ENCODE measurements at regions not wholly inside any gene's neighbourhood (a gene's known extent, or its start where the extent isn't known, plus 50 kb on each side); places are given as distances from the start of the nearest gene placed in this dataset.

- peaks cover 2 to 3% of the 10 kb centered on the region in 2 experiments; a peak in 1 of 4 replicates for H3K4me1 Mint-ChIP-seq
- Histone ChIP-seq H4K91ac (ENCODE audit: insufficient read length, low read depth, low read length) (no peak overlapping the region), H2BK12ac (ENCODE audit: insufficient read length, low read depth, low read length) (no peak overlapping the region), H4K5ac (ENCODE audit: insufficient read length, low read depth, low read length) (no peak overlapping the region), H3K18ac (ENCODE audit: insufficient read length, low read depth, low read length) (no peak overlapping the region), H3K56ac (ENCODE audit: insufficient read length, low read depth, low read length) (no peak overlapping the region), H2BK120ac (ENCODE audit: low read depth, low read length, poor library complexity, severe bottlenecking) (no peak overlapping the region), H3K27me3 (ENCODE audit: insufficient read depth, low read length) (no peaks in the 10 kb centered on the region), H4K8ac (replicated peaks; ENCODE audit: insufficient read length, low read depth, low read length) (no peak overlapping the region), H3K4ac (ENCODE audit: low read depth, low read length) (no peak overlapping the region), H2BK5ac (ENCODE audit: insufficient read length, low read length) (no peak overlapping the region), H3K27ac (ENCODE audit: insufficient read length, low read depth, low read length) (no peak overlapping the region), H3K79me2 (ENCODE audit: insufficient read depth, low read length) (no peaks in the 10 kb centered on the region), H3K79me1 (ENCODE audit: insufficient read depth, low read depth, low read length, poor library complexity, severe bottlenecking) (no peaks in the 10 kb centered on the region), H2AK5ac (ENCODE audit: insufficient read length, low read length) (no peak overlapping the region), H2BK20ac (ENCODE audit: low read depth, low read length, poor library complexity, severe bottlenecking) (no peak overlapping the region), H3K9me3 (ENCODE audit: control insufficient read depth, low read depth, low read length) (no peaks in the 10 kb centered on the region), H3K9ac (ENCODE audit: extremely low read depth, insufficient read length, low read length) (no peak overlapping the region), H2BK15ac (ENCODE audit: low read depth, low read length) (no peak overlapping the region), H3K4me1 (ENCODE audit: insufficient read depth, low read length) (no peaks in the 10 kb centered on the region), H2AFZ (ENCODE audit: low read length) (no peak overlapping the region), H3T11ph (ENCODE audit: low read length) (no peak overlapping the region), H3K23me2 (ENCODE audit: insufficient read length, low read depth, low read length, poor library complexity, severe bottlenecking) (no peaks in the 10 kb centered on the region), H3K14ac (ENCODE audit: insufficient read depth, low read length) (no peak overlapping the region), H3K23ac (ENCODE audit: insufficient read length, low read depth, low read length) (no peak overlapping the region), H3K4me2 (ENCODE audit: insufficient read depth, insufficient read length, low read length) (no peak overlapping the region), H4K20me1 (ENCODE audit: control insufficient read depth, insufficient read depth, insufficient read length) (no peaks in the 10 kb centered on the region)
- no peaks in the 10 kb centered on the region for H3K36me3 Mint-ChIP-seq (ENCODE audit: insufficient read depth in 1 of 3, low read depth in 3 of 3)
- TF ChIP-seq, protein P1, sequence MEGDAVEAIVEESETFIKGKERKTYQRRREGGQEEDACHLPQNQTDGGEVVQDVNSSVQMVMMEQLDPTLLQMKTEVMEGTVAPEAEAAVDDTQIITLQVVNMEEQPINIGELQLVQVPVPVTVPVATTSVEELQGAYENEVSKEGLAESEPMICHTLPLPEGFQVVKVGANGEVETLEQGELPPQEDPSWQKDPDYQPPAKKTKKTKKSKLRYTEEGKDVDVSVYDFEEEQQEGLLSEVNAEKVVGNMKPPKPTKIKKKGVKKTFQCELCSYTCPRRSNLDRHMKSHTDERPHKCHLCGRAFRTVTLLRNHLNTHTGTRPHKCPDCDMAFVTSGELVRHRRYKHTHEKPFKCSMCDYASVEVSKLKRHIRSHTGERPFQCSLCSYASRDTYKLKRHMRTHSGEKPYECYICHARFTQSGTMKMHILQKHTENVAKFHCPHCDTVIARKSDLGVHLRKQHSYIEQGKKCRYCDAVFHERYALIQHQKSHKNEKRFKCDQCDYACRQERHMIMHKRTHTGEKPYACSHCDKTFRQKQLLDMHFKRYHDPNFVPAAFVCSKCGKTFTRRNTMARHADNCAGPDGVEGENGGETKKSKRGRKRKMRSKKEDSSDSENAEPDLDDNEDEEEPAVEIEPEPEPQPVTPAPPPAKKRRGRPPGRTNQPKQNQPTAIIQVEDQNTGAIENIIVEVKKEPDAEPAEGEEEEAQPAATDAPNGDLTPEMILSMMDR (conservative IDR thresholded peaks at IDR 0.05), result no peak
- DNase-seq, result no peak
- H3K4me3 Mint-ChIP-seq, result no peak overlapping the region
- H3K27me3 Mint-ChIP-seq (ENCODE audit: low read depth), result peaks cover 2% of the 10 kb centered on the region; the same call in 1 of the 2 replicates
- peaks cover 0 to 6% of the 10 kb centered on the region in 2 experiments; a peak in 2 of 5 replicates for H3K9me3 Mint-ChIP-seq
- no CpG with 5 or more reads among the region's 7 CpGs for WGBS (ENCODE audit: extremely low coverage, insufficient read length, low lambda C conversion rate)
- H3K27ac Mint-ChIP-seq, result no peak overlapping the region
Measured at GRCh38 chr7:55723621-55723941, 139.0 kb downstream of the SEPTIN14 start.
